AG04450 (cell line): ENCODE measurements at regions not wholly inside any gene's neighbourhood (a gene's known extent, or its start where the extent isn't known, plus 50 kb on each side); places are given as distances from the start of the nearest gene placed in this dataset.

Experiments used
- CTCF ChIA-PET: fragments of 300-600, 350-600 bp; formaldehyde crosslinking; extraction: SDS; loops from one replicate; lab custom pipeline; 2022; ENCODE audit warnings: antibody characterized with exemption, inconsistent platforms; lab: Charles Lee
- POLR2A ChIA-PET: fragments of 350-600 bp; formaldehyde crosslinking; extraction: SDS; loops from one replicate; lab custom pipeline; 2021; ENCODE audit warnings: antibody characterized with exemption, inconsistent platforms; lab: Yijun Ruan, JAX
- DNase-seq: peaks from one replicate; pipeline ENCODE4 v3.0.0-alpha.2; 2011; ENCODE audit warnings: low read depth, low spot score
- H3K27ac ChIP-seq: one replicate; pipeline ENCODE4 v1.5.1; 2012; ENCODE audit warnings: low read depth, low read length, control low read depth
- H3K27me3 ChIP-seq: one replicate; pipeline ENCODE4 v1.6.0; 2012; ENCODE audit warnings: low read length; ENCODE audit not compliant: control insufficient read depth, insufficient read depth
- H3K4me3 ChIP-seq: 2 replicates; pipeline ENCODE4 v1.5.1; 2011; ENCODE audit warnings: mild to moderate bottlenecking, low read depth, low read length, control low read depth
- H3K9me3 ChIP-seq: 2 replicates; pipeline ENCODE4 v1.5.1; 2012; ENCODE audit warnings: low read length; ENCODE audit not compliant: control insufficient read depth, insufficient read depth
- CTCF ChIP-seq: IDR thresholded peaks from 2 replicates; pipeline ENCODE4 v1.5.1; 2011; ENCODE audit warnings: low read depth, low read length, control low read depth, inconsistent platforms

- Histone ChIP-seq H3K9me3 (no peaks in the 10 kb centered on the region), H3K4me3 (no peak overlapping the region), H3K27ac (no peak overlapping the region), H3K27me3 (no peaks in the 10 kb centered on the region)
- CTCF ChIA-PET: no interaction called here
- no peak for DNase-seq
- no peak for TF ChIP-seq CTCF
- POLR2A ChIA-PET: no interaction called here
These were observed 660.4 kb upstream of the GOT2 start for GRCh38 chr16:59394526-59394925.

- Histone ChIP-seq H3K4me3 (no peak overlapping the region), H3K9me3 (no peaks in the 10 kb centered on the region), H3K27ac (no peak overlapping the region), H3K27me3 (no peaks in the 10 kb centered on the region)
- POLR2A ChIA-PET: no interaction called here
- TF ChIP-seq CTCF: no peak
- CTCF ChIA-PET: interaction anchor here (0.6 kb wide), 1 partner anchor 74 kb away, joined by 3 read pairs; no protein-coding TSS in a partner anchor
- DNase-seq: no peak
These were observed 658.8 kb upstream of the GOT2 start for GRCh38 chr16:59392911-59393310.

- CTCF ChIA-PET: no interaction called here
- no peak for DNase-seq
- TF ChIP-seq CTCF: no peak
- Histone ChIP-seq H3K27ac (no peak overlapping the region), H3K4me3 (no peak overlapping the region), H3K9me3 (no peaks in the 10 kb centered on the region), H3K27me3 (no peaks in the 10 kb centered on the region)
- POLR2A ChIA-PET: no interaction called here
These were observed 657.7 kb upstream of the GOT2 start for GRCh38 chr16:59391617-59392364.

GRCh38 chr16:59385959-59386358, 651.8 kb upstream of the GOT2 start:
- no peaks in the 10 kb centered on the region for H3K27me3 ChIP-seq
- POLR2A ChIA-PET: no interaction called here
- H3K4me3 ChIP-seq: no peak overlapping the region
- no peak for DNase-seq
- no peak overlapping the region for H3K27ac ChIP-seq
- H3K9me3 ChIP-seq: no peaks in the 10 kb centered on the region
- no peak for TF ChIP-seq CTCF
- CTCF ChIA-PET: no interaction called here

GRCh38 chr16:59385491-59385890, 651.4 kb upstream of the GOT2 start:
- POLR2A ChIA-PET: no interaction called here

More at GRCh38 chr16:59385491-59385890, 651.4 kb upstream of the GOT2 start:
- Histone ChIP-seq H3K27me3 (no peaks in the 10 kb centered on the region), H3K4me3 (no peak overlapping the region), H3K9me3 (no peaks in the 10 kb centered on the region), H3K27ac (no peak overlapping the region)
- CTCF ChIA-PET: no interaction called here
- no peak for DNase-seq
- TF ChIP-seq CTCF: no peak
